PFSK-1 (cell line): ENCODE measurements at regions not wholly inside any gene's neighbourhood (a gene's known extent, or its start where the extent isn't known, plus 50 kb on each side); places are given as distances from the start of the nearest gene placed in this dataset.

Experiments
- FOXP2 ChIP-seq: optimal IDR thresholded peaks from 2 replicates; pipeline ENCODE3; 2011; ENCODE audit warnings: borderline replicate concordance, control low read depth, inconsistent platforms; ENCODE audit not compliant: insufficient read depth; ENCODE audit errors: extremely low read length, extremely low read depth
- POLR2AphosphoS5 ChIP-seq: IDR thresholded peaks from 2 replicates; pipeline ENCODE4 v1.6.1; 2012; ENCODE audit warnings: low read depth, mild to moderate bottlenecking, control low read depth, low read length, moderate library complexity
- SIN3A ChIP-seq: IDR thresholded peaks from 2 replicates; pipeline ENCODE4 v1.6.1; 2012; ENCODE audit warnings: mild to moderate bottlenecking, low read length, moderate library complexity, borderline replicate concordance; ENCODE audit not compliant: insufficient read depth
- TAF1 ChIP-seq: IDR thresholded peaks from 2 replicates; pipeline ENCODE4 v1.6.1; 2012; ENCODE audit warnings: low read length, control low read depth, borderline replicate concordance; ENCODE audit not compliant: insufficient read depth
- TF ChIP-seq, protein P1 (sequence below), 2 experiments: IDR thresholded peaks; 2 replicates each; pipeline versions ENCODE4 v1.6.1 to v1.8.0; 2011 to 2012; ENCODE audit warnings: low read depth in 2 of 2, low read length in 2 of 2, control low read depth in 1 of 2, inconsistent platforms in 1 of 2, mild to moderate bottlenecking in 1 of 2, moderate library complexity in 1 of 2; ENCODE audit not compliant: insufficient read depth in 1 of 2

DNA sequence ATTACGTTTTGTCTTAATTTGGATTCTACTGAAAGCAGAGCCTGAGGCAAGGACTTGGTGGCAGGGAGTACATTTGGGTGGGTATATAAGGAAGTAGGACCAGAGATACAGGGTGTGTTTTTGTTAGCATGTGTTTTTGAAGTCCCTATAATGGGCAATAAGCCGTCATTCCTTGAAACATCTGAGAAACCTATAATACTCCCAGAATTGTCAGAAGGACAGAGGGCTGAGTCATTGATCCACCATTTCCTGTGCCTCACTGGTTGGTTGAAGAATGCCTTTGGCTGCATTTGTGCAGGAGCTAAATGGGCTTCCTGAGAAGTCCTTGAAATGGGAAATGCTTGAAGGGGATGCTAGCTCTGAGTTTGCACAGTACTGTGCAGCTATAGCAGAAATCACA lies 281.8 kb upstream of the ZEB2 start:
- TF ChIP-seq, protein P1, sequence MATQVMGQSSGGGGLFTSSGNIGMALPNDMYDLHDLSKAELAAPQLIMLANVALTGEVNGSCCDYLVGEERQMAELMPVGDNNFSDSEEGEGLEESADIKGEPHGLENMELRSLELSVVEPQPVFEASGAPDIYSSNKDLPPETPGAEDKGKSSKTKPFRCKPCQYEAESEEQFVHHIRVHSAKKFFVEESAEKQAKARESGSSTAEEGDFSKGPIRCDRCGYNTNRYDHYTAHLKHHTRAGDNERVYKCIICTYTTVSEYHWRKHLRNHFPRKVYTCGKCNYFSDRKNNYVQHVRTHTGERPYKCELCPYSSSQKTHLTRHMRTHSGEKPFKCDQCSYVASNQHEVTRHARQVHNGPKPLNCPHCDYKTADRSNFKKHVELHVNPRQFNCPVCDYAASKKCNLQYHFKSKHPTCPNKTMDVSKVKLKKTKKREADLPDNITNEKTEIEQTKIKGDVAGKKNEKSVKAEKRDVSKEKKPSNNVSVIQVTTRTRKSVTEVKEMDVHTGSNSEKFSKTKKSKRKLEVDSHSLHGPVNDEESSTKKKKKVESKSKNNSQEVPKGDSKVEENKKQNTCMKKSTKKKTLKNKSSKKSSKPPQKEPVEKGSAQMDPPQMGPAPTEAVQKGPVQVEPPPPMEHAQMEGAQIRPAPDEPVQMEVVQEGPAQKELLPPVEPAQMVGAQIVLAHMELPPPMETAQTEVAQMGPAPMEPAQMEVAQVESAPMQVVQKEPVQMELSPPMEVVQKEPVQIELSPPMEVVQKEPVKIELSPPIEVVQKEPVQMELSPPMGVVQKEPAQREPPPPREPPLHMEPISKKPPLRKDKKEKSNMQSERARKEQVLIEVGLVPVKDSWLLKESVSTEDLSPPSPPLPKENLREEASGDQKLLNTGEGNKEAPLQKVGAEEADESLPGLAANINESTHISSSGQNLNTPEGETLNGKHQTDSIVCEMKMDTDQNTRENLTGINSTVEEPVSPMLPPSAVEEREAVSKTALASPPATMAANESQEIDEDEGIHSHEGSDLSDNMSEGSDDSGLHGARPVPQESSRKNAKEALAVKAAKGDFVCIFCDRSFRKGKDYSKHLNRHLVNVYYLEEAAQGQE (IDR thresholded peaks at IDR 0.05; ENCODE audit: insufficient read depth in 1 of 2, low read depth in 2 of 2, low read length in 2 of 2) = no peak
- no peak for TF ChIP-seq FOXP2
- TF ChIP-seq SIN3A = no peak
- no peak for TF ChIP-seq POLR2AphosphoS5
- TF ChIP-seq TAF1 = no peak

DNA sequence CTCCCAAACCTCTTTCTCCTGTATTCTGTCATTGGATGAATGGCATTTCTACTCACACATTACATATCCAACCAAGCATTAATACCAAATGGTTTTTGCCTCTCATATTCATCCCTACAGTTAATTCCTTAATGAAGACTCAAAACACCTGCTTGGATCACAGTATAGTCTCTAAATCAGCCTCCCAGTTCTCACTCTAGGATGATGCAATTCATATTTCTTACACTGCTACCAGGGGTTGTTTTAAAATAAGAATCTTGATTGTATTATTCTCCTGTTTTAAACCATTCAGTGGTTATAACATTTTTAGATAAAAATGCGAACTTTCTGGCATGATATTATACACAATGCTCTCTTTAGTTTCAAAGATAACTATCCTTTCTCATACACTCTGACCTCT lies 281.4 kb upstream of the ZEB2 start:
- no peak for TF ChIP-seq SIN3A
- TF ChIP-seq, protein P1 (IDR thresholded peaks at IDR 0.05; ENCODE audit: insufficient read depth in 1 of 2, low read depth in 2 of 2, low read length in 2 of 2) = no peak
- no peak for TF ChIP-seq TAF1
- TF ChIP-seq FOXP2 = no peak
- no peak for TF ChIP-seq POLR2AphosphoS5

DNA sequence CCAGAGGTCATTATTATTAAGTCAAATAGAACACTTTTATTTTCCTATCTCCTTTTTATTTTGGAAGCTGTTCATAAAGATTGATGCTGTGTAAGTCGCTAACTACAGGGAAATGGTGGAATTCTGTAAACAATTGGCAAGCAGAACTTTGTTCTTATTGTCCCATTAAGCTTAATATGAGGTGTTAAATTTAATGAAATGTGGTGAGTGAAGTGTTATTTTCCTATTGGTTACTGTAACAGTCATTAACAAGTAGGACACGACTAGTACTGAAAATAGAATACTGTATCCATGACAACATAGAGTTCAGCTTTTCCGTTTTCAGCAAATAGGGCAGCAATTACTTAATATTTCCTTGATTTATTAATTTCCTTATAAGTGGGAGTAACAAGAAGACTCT lies 279.1 kb upstream of the ZEB2 start:
- TF ChIP-seq TAF1 (no peak), SIN3A (no peak), POLR2AphosphoS5 (no peak), FOXP2 (no peak)
- TF ChIP-seq, protein P1 (IDR thresholded peaks at IDR 0.05; ENCODE audit: insufficient read depth in 1 of 2, low read depth in 2 of 2, low read length in 2 of 2) = no peak

DNA sequence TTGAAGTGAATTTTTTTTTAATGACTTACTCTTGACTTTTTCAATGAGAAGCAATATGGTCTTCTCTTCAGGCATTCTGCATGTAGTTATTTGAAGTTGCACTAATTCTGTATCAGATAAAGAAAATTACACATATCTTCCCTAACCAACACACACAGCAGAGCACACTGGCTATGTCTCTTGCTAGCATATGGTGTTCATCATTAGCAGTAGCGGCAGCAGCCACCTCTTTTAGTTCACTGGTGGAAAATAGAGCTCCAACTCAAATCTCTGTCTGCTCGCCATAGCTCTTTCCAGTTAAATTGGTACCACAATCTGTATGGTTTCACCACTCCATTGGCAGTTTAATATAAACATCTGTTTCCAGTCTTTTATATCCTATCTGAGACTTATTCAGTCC lies 278.1 kb upstream of the ZEB2 start:
- no peak for TF ChIP-seq FOXP2
- TF ChIP-seq POLR2AphosphoS5 = no peak
- TF ChIP-seq, protein P1 (IDR thresholded peaks at IDR 0.05; ENCODE audit: insufficient read depth in 1 of 2, low read depth in 2 of 2, low read length in 2 of 2) = no peak
- no peak for TF ChIP-seq SIN3A
- no peak for TF ChIP-seq TAF1

DNA sequence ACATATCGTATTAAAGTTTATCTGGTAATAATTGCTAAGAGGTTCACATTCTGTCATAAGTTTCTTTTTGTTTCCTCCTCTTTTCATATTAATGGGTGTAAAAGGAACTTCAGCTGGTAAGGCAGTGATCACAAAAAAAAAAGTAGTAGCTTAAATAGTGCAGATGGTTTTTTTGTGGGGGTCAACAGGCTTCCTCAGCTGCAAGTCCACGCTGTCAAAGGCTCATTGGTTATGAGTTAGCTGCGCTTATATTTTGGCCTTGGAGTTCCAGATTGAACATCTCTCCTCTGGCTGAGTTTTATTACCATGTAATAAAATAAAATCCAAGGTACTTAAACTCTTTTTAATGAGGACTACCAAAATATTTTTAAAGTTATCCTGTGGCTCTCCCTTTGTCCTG lies 277.0 kb upstream of the ZEB2 start:
- TF ChIP-seq POLR2AphosphoS5 (no peak), FOXP2 (no peak), SIN3A (no peak), TAF1 (no peak)
